GM12878 (cell line): ENCODE measurements at regions not wholly inside any gene's neighbourhood (a gene's known extent, or its start where the extent isn't known, plus 50 kb on each side); places are given as distances from the start of the nearest gene placed in this dataset.

Experiments
- ATAC-seq: fragments of 200-7000 bp; cut with Tn5 transposase; 3 replicates; pipeline ENCODE4 v1.9.1; 2020; ENCODE audit warnings: mild to moderate bottlenecking, moderate library complexity
- BruUV-seq: library from RNA; stranded (reverse); fragments of 400-500 nt; replicated peaks from 2 replicates; lab custom pipeline; 2021; lab: Mats Ljungman, UMichigan
- CTCF ChIA-PET: fragments of 300-600 bp; sonication (Branson Sonifier 250); formaldehyde crosslinking; extraction: SDS; loops from one replicate; lab custom pipeline; 2021; ENCODE audit warnings: inconsistent platforms; lab: Yijun Ruan, JAX
- POLR2A ChIA-PET: fragments of 350-600 bp; formaldehyde crosslinking; extraction: SDS; loops from one replicate; lab custom pipeline; 2021; ENCODE audit warnings: inconsistent platforms; lab: Charles Lee
- RAD21 ChIA-PET: fragments of 300-600 bp; sonication (Branson Sonifier 250); formaldehyde crosslinking; loops from one replicate; lab custom pipeline; 2023; ENCODE audit warnings: antibody characterized with exemption; ENCODE audit not compliant: unreplicated experiment; lab: Charles Lee
- SMC1A ChIA-PET: fragments of 300-600 bp; sonication (Branson Sonifier 250); formaldehyde crosslinking; loops from one replicate; lab custom pipeline; 2023; ENCODE audit not compliant: unreplicated experiment, uncharacterized antibody; lab: Charles Lee
- DNase-seq: peaks from one replicate; pipeline ENCODE4 v3.0.0-alpha.2; 2011; ENCODE audit warnings: low read depth, low spot score
- FAIRE-seq: peaks from 3 replicates; lab custom pipeline; 2011; peaks lifted over from hg19 to GRCh38; lab: Jason Lieb, UNC
- H2AFZ ChIP-seq: 2 replicates; pipeline ENCODE4 v1.6.0; 2011; ENCODE audit warnings: low read depth, low read length, control low read depth; ENCODE audit not compliant: control insufficient read depth
- H3K27ac ChIP-seq: 2 replicates; pipeline ENCODE4 v1.5.1; 2011; ENCODE audit warnings: control low read depth; ENCODE audit not compliant: control insufficient read depth, insufficient read depth
- H3K27me3 ChIP-seq, 2 experiments: replicated peaks in 1 of 2; 2 replicates each; pipeline versions ENCODE4 v1.6.0 to v1.6.1; 2011; ENCODE audit warnings: low read length in 1 of 2; ENCODE audit not compliant: control insufficient read depth in 2 of 2, insufficient read depth in 2 of 2
- H3K36me3 ChIP-seq, 2 experiments: 2 replicates each; pipeline ENCODE4 v1.5.1; 2011; ENCODE audit warnings: low read length in 1 of 2; ENCODE audit not compliant: control insufficient read depth in 2 of 2, insufficient read depth in 2 of 2
- H3K4me1 ChIP-seq: 2 replicates; pipeline ENCODE4 v1.6.1; 2011; ENCODE audit warnings: mild to moderate bottlenecking, low read length, moderate library complexity, mixed read lengths; ENCODE audit not compliant: control insufficient read depth, insufficient read depth
- H3K4me2 ChIP-seq: 2 replicates; pipeline ENCODE4 v1.6.0; 2011; ENCODE audit warnings: control low read depth; ENCODE audit not compliant: control insufficient read depth, insufficient read depth
- H3K4me3 ChIP-seq: fragments of 200-600 bp; sonication (generic); 2 replicates; pipeline ENCODE4 v1.5.1; 2016
- H3K79me2 ChIP-seq: 2 replicates; pipeline ENCODE4 v1.6.0; 2011; ENCODE audit warnings: low read length; ENCODE audit not compliant: control insufficient read depth, insufficient read depth
- H3K9ac ChIP-seq: 2 replicates; pipeline ENCODE4 v1.8.0; 2011; ENCODE audit warnings: low read length, control low read depth, mixed read lengths; ENCODE audit not compliant: control insufficient read depth, insufficient read depth
- H3K9me3 ChIP-seq: replicated peaks from 3 replicates; pipeline ENCODE4 v1.5.1; 2011; ENCODE audit warnings: mild to moderate bottlenecking, low read length; ENCODE audit not compliant: control insufficient read depth, insufficient read depth
- H4K20me1 ChIP-seq: 2 replicates; pipeline ENCODE4 v1.6.0; 2011; ENCODE audit not compliant: control insufficient read depth, insufficient read depth
- EZH2 ChIP-seq: IDR thresholded peaks from 2 replicates; pipeline ENCODE4 v1.6.1; 2012; ENCODE audit warnings: low read depth, mild to moderate bottlenecking, control low read depth, inconsistent platforms, low read length, borderline replicate concordance; ENCODE audit not compliant: control insufficient read depth
- IRF4 ChIP-seq: IDR thresholded peaks from 2 replicates; pipeline ENCODE4 v1.6.1; 2011; ENCODE audit warnings: low read depth, low read length
- WGBS: methylation state at CpG from one replicate; pipeline ENCODE4 v1.1.6; 2016; ENCODE audit warnings: low lambda C conversion rate; ENCODE audit not compliant: insufficient replicate concordance, insufficient coverage; ENCODE audit errors: missing lambda C conversion rate; 5-methylcytosine and 5-hydroxymethylcytosine counted together
- in situ Hi-C: fragments of 300-500 bp; cut with MboI; formaldehyde crosslinking; loops from 9 replicates; pipeline ENCODE4 v1.14.3; 2018; ENCODE audit warnings: mixed read lengths
- intact Hi-C: fragments of 100-400 bp; cut with micrococcal nuclease; formaldehyde crosslinking; loops from one replicate; pipeline ENCODE4 v1.14.2; 2022; ENCODE audit not compliant: unreplicated experiment
- TF ChIP-seq, protein P1 (sequence below): IDR thresholded peaks from 2 replicates; pipeline ENCODE4 v1.6.1; 2012; ENCODE audit warnings: mild to moderate bottlenecking, low read depth, low read length

DNA sequence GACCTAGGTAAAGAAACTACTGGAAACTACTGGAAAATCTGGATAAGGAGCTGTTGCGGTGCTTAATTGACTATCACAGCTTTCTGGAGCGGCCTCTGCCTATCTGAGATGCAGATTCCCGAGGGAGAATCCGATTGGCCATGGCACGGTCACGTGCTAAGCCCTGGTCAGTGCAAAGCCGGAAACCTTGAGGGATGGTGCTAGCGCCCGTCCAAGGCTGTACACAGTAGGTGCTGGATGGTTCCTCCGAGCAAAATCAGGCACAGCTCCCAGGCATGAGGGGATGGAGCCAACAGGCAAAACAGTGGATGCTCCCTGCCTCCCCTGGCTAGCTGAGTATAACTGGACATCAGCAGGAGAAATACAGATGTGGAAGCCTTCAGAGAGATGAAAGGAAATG lies 238.7 kb upstream of the HES1 start (continued):
- TF ChIP-seq, protein P1, sequence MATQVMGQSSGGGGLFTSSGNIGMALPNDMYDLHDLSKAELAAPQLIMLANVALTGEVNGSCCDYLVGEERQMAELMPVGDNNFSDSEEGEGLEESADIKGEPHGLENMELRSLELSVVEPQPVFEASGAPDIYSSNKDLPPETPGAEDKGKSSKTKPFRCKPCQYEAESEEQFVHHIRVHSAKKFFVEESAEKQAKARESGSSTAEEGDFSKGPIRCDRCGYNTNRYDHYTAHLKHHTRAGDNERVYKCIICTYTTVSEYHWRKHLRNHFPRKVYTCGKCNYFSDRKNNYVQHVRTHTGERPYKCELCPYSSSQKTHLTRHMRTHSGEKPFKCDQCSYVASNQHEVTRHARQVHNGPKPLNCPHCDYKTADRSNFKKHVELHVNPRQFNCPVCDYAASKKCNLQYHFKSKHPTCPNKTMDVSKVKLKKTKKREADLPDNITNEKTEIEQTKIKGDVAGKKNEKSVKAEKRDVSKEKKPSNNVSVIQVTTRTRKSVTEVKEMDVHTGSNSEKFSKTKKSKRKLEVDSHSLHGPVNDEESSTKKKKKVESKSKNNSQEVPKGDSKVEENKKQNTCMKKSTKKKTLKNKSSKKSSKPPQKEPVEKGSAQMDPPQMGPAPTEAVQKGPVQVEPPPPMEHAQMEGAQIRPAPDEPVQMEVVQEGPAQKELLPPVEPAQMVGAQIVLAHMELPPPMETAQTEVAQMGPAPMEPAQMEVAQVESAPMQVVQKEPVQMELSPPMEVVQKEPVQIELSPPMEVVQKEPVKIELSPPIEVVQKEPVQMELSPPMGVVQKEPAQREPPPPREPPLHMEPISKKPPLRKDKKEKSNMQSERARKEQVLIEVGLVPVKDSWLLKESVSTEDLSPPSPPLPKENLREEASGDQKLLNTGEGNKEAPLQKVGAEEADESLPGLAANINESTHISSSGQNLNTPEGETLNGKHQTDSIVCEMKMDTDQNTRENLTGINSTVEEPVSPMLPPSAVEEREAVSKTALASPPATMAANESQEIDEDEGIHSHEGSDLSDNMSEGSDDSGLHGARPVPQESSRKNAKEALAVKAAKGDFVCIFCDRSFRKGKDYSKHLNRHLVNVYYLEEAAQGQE = no peak
- TF ChIP-seq IRF4 = no peak

- no peak for TF ChIP-seq EZH2
- POLR2A ChIA-PET = no interaction called here
These were observed 238.2 kb upstream of the HES1 start for GRCh38 chr3:193897731-193898180.

More at GRCh38 chr3:193897731-193898180, 238.2 kb upstream of the HES1 start:
- intact Hi-C loops (no loop called here), in situ Hi-C loops (no loop called here)
- no TSS peak for BruUV-seq
- no peak for ATAC-seq
- H3K36me3 ChIP-seq = no peaks in the 10 kb centered on the region
- no peaks in the 10 kb centered on the region for H3K79me2 ChIP-seq
- ChIA-PET CTCF (no interaction called here), SMC1A (no interaction called here), RAD21 (no interaction called here)
- no peak for FAIRE-seq
- no peaks in the 10 kb centered on the region for H4K20me1 ChIP-seq
- H3K4me1 ChIP-seq = no peaks in the 10 kb centered on the region
- H3K9ac ChIP-seq = no peak overlapping the region
- H3K9me3 ChIP-seq = no peaks in the 10 kb centered on the region
- H3K4me2 ChIP-seq = no peak overlapping the region
- no peak for DNase-seq
- no peak overlapping the region for H3K4me3 ChIP-seq
- peaks cover 2 to 3% of the 10 kb centered on the region in 2 experiments; a peak in 2 of 4 replicates for H3K27me3 ChIP-seq
- WGBS = 60% methylated on average over 10 of the region's 10 CpGs
- H3K27ac ChIP-seq = no peak overlapping the region
- H2AFZ ChIP-seq = no peak overlapping the region
